HEK293T (cell line): ENCODE measurements at regions not wholly inside any gene's neighbourhood (a gene's known extent, or its start where the extent isn't known, plus 50 kb on each side); places are given as distances from the start of the nearest gene placed in this dataset.

Experiments
- ARNT ChIP-seq: fragments of 450-650 bp; IDR thresholded peaks from 2 replicates; pipeline ENCODE4 v1.6.1; 2017; ENCODE audit warnings: mild to moderate bottlenecking
- BHLHE40 ChIP-seq: fragments of 450-650 bp; IDR thresholded peaks from 2 replicates; pipeline ENCODE4 v1.6.1; 2016; ENCODE audit warnings: mild to moderate bottlenecking, moderate library complexity, borderline replicate concordance
- ELF4 ChIP-seq: fragments of 450-650 bp; IDR thresholded peaks from 2 replicates; pipeline ENCODE4 v1.6.1; 2017; ENCODE audit warnings: antibody characterized with exemption
- FOXA1 ChIP-seq: fragments of 450-650 bp; IDR thresholded peaks from 2 replicates; pipeline ENCODE4 v1.6.1; 2016; ENCODE audit warnings: mild to moderate bottlenecking
- FOXK2 ChIP-seq: fragments of 450-650 bp; IDR thresholded peaks from 2 replicates; pipeline ENCODE4 v1.6.1; 2016; ENCODE audit warnings: mild to moderate bottlenecking
- FOXM1 ChIP-seq: fragments of 450-650 bp; IDR thresholded peaks from 2 replicates; pipeline ENCODE4 v1.6.1; 2017; ENCODE audit warnings: mild to moderate bottlenecking, borderline replicate concordance
- L3MBTL2 ChIP-seq: fragments of 450-650 bp; conservative IDR thresholded peaks from 2 replicates; pipeline ENCODE4 v1.6.1; 2016; ENCODE audit warnings: mild to moderate bottlenecking
- SP1 ChIP-seq: fragments of 450-650 bp; IDR thresholded peaks from 2 replicates; pipeline ENCODE4 v1.6.1; 2017
- SUZ12 ChIP-seq: fragments of 450-650 bp; IDR thresholded peaks from 2 replicates; pipeline ENCODE4 v1.6.1; 2016; ENCODE audit warnings: mild to moderate bottlenecking
- TARDBP ChIP-seq: fragments of 450-650 bp; IDR thresholded peaks from 2 replicates; pipeline ENCODE4 v1.6.1; 2016
- ZNF384 ChIP-seq: fragments of 450-650 bp; IDR thresholded peaks from 2 replicates; pipeline ENCODE4 v1.6.1; 2016
- TF ChIP-seq, protein P1 (sequence below): fragments of 450-650 bp; IDR thresholded peaks from 2 replicates; pipeline ENCODE4 v1.6.1; 2016

DNA sequence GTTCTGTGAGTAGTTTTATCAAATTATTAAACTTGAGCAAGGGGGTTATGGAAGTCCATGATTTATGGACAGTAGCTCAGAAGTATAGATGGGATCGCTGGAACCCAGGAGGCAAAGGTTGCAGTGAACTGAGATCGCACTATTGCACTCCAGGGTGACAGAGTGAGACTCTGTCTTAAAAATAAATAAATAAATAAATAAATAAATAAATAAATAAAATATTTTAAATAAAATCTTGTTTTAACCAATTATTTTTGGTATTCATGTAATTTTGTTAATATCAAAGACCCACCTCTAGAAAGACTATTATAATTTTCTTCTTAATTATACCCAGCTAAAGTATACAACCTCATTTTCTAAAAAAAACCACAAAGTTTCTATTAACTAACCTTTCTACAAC lies 134.3 kb downstream of the ZNF37A start:
- TF ChIP-seq SP1 (no peak), SUZ12 (no peak), FOXA1 (no peak), TARDBP (no peak), ARNT (no peak), FOXK2 (no peak), BHLHE40 (no peak), FOXM1 (no peak), ELF4 (no peak), ZNF384 (no peak), L3MBTL2 (no peak)
- TF ChIP-seq, protein P1, sequence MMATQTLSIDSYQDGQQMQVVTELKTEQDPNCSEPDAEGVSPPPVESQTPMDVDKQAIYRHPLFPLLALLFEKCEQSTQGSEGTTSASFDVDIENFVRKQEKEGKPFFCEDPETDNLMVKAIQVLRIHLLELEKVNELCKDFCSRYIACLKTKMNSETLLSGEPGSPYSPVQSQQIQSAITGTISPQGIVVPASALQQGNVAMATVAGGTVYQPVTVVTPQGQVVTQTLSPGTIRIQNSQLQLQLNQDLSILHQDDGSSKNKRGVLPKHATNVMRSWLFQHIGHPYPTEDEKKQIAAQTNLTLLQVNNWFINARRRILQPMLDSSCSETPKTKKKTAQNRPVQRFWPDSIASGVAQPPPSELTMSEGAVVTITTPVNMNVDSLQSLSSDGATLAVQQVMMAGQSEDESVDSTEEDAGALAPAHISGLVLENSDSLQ, result no peak
